ENCODE measurements at regions not wholly inside any gene's neighbourhood (a gene's known extent, or its start where the extent isn't known, plus 50 kb on each side); places are given as distances from the start of the nearest gene placed in this dataset.

GRCh38 chr18:23316316-23316715 lies 136.8 kb upstream of the RIOK3 start (continued):
- no peak for TF ChIP-seq HBP1 (CRISPR knock-in tag; IDR thresholded peaks at IDR 0.05)
- TF ChIP-seq LCOR (CRISPR knock-in tag; IDR thresholded peaks at IDR 0.05): no peak

GRCh38 chr18:23316988-23317387 lies 136.1 kb upstream of the RIOK3 start:
- Histone ChIP-seq H3K36me3 (ENCODE audit: control insufficient read depth, insufficient read depth, low read length) (no peaks in the 10 kb centered on the region), H3K4me3 (no peak overlapping the region), H3K27ac (ENCODE audit: extremely low read depth, low read depth, low read length) (no peak overlapping the region), H3K9me1 (ENCODE audit: control insufficient read depth, insufficient read depth, low read length) (no peaks in the 10 kb centered on the region), H4K20me1 (replicated peaks; ENCODE audit: control insufficient read depth, insufficient read depth, low read length) (no peaks in the 10 kb centered on the region), H3K4me2 (ENCODE audit: insufficient read depth, low read length) (no peak overlapping the region), H3K27me3 (ENCODE audit: control insufficient read depth in 2 of 2, insufficient read depth in 2 of 2, low read length in 2 of 2) (no peaks in the 10 kb centered on the region), H2AFZ (ENCODE audit: low read depth, low read length) (no peak overlapping the region), H3K4me1 (replicated peaks in 1 of 2; ENCODE audit: control insufficient read depth in 2 of 2, insufficient read depth in 2 of 2, low read length in 2 of 2) (peaks cover 0 to 3% of the 10 kb centered on the region in 2 experiments; a peak in 1 of 5 replicates), H3K9ac (ENCODE audit: insufficient read depth in 1 of 2, low read depth in 2 of 2, low read length in 2 of 2) (no peak overlapping the region), H3K9me3 (replicated peaks; ENCODE audit: control insufficient read depth, insufficient read depth, low read depth, low read length) (no peaks in the 10 kb centered on the region), H3K79me2 (ENCODE audit: control insufficient read depth, insufficient read depth, low read length) (no peaks in the 10 kb centered on the region)
- in situ Hi-C loops (cut with MboI) (no loop called here), intact Hi-C loops (cut with micrococcal nuclease) (no loop called here)
- TF ChIP-seq SMARCA4 (IDR thresholded peaks at IDR 0.05) (no peak), ZNF224 (CRISPR knock-in tag; IDR thresholded peaks at IDR 0.05) (no peak), ZBTB33 (CRISPR knock-in tag; IDR thresholded peaks at IDR 0.05) (no peak), STAT5A (IDR thresholded peaks at IDR 0.05; ENCODE audit: borderline replicate concordance, low read length) (no peak), ZBTB2 (IDR thresholded peaks at IDR 0.05) (no peak), ZBTB12 (CRISPR knock-in tag; IDR thresholded peaks at IDR 0.05) (no peak), PREB (CRISPR knock-in tag; IDR thresholded peaks at IDR 0.05) (no peak), ZC3H4 (CRISPR knock-in tag; IDR thresholded peaks at IDR 0.05; ENCODE audit: borderline replicate concordance) (no peak)
- ATAC-seq (no peak), FAIRE-seq (no peak), DNase-seq (ENCODE audit: extremely low read depth in 1 of 4, low spot score in 3 of 4) (no peak)
- CTCF ChIA-PET (ENCODE audit: low intra/inter-chr PET ratio): no interaction called here
- POLR2A ChIA-PET: interaction anchor here (0.6 to 1.7 kb wide), 2 partner anchors 9 to 172 kb away, joined by 3 to 5 read pairs; no protein-coding TSS in a partner anchor
- no TSS peak for BruUV-seq (replicated peaks)

All from K562 (cell line).